Gastrocnemius medialis (tissue), 4 donors: ENCODE measurements at regions not wholly inside any gene's neighbourhood (a gene's known extent, or its start where the extent isn't known, plus 50 kb on each side); places are given as distances from the start of the nearest gene placed in this dataset.
A peak's percentile ranks its signal among the peaks of the same experiment; 100 is the strongest.

Experiments used
- ATAC-seq, 2 donors: fragments of 150-250 bp; one replicate each; pipeline ENCODE4 v1.9.1; 2016
- DNase-seq, 2 donors: peaks; one replicate each; pipeline ENCODE4 v3.0.0-alpha.2; 2019
- H3K27ac ChIP-seq, 4 donors: fragments of 200-600 bp; sonication (generic); 1 replicate in 1 of 4; 2 replicates in 3 of 4; pipeline ENCODE4 v1.5.1; 2016 to 2018; ENCODE audit warnings: mild to moderate bottlenecking in 2 of 4, moderate library complexity in 1 of 4
- H3K27me3 ChIP-seq, 3 donors: fragments of 200-600 bp; sonication (generic) in 2 of 3; 1 replicate in 1 of 3; 2 replicates in 2 of 3; pipeline versions ENCODE4 v1.5.1 to v1.6.0; 2016 to 2019; ENCODE audit warnings: mild to moderate bottlenecking in 1 of 3, moderate library complexity in 1 of 3
- H3K36me3 ChIP-seq, 2 donors: fragments of 200-600 bp; sonication (generic) in 1 of 2; one replicate each; pipeline ENCODE4 v1.5.1; 2017 to 2018
- H3K4me1 ChIP-seq, 2 donors: fragments of 200-600 bp; sonication (generic) in 1 of 2; one replicate each; pipeline ENCODE4 v1.5.1; 2016 to 2017; ENCODE audit warnings: mild to moderate bottlenecking in 2 of 2
- H3K4me3 ChIP-seq, 4 donors: fragments of 200-600 bp; sonication (generic) in 3 of 4; 1 replicate in 1 of 4; 2 replicates in 3 of 4; pipeline ENCODE4 v1.5.1; 2016 to 2019; ENCODE audit warnings: mild to moderate bottlenecking in 2 of 4
- H3K9me3 ChIP-seq, 3 donors: fragments of 200-600 bp; sonication (generic) in 2 of 3; 1 replicate in 1 of 3; 2 replicates in 2 of 3; pipeline ENCODE4 v1.5.1; 2016 to 2019
- POLR2A ChIP-seq, 2 donors: fragments of 450-650 bp; IDR thresholded peaks; one replicate each; pipeline ENCODE4 v1.6.1; 2017; ENCODE audit warnings: antibody characterized with exemption in 2 of 2, mild to moderate bottlenecking in 2 of 2, moderate library complexity in 2 of 2
- in situ Hi-C, 4 donors: fragments of 200-750 bp; cut with MboI; loops; one replicate each; pipeline versions ENCODE4 v1.15.0 to v1.8.0; 2017; ENCODE audit warnings: low sequenced_read_pairs in 4 of 4
- intact Hi-C: fragments of 100-400 bp; cut with DNase I; formaldehyde crosslinking; loops from one replicate; pipeline ENCODE4 v1.15.1; 2023; ENCODE audit warnings: low total_unique reads
- TF ChIP-seq, protein P1 (sequence below), 5 experiments: fragments of 450-650 bp in 3 of 5; fragments of 200-600 bp in 2 of 5; sonication (generic) in 2 of 5; IDR thresholded peaks in 4 of 5; conservative IDR thresholded peaks in 1 of 5; 1 replicate in 4 of 5; 2 replicates in 1 of 5; pipeline ENCODE4 v1.5.1; 2016 to 2019; ENCODE audit warnings: antibody characterized with exemption in 5 of 5, mild to moderate bottlenecking in 3 of 5, moderate library complexity in 3 of 5

DNA sequence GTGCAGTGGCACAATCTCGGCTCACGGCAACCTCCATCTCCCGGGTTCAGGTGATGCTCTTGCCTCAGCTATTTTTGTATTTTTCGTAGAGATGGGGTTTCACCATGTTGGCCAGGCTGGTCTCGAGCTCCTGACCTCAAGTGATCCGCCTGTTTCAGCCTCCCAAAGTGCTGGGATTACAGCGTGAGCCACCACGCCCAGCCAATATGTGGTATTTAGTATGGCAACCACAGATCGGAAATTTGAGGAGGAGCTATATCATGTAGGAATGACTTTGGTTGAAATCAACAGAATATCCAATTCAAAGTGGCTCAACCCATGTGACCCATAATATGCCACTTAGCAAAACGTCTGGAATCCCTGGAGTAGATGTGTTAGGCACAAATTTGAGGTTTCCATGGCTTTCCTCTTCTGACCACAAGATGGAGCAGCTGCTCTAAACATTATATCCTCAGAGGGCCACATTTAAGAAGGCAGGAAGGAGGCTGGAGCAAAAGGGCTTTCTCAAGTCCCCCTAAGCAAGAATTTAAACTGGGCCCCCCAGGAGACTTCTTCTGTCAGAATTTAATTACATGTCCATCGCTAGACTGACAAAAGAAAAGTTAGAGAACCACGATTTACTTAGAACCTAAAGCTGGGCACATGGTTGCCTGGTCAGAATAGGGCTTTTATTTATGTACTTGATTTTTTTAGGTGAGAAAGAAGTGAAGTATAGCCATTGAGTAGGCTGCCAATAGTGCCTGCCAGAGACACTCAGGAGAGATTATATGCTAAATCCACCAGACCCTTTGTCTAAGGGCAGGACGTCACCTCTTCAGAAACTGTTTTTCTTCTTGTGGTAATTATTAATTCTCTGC, 49.6 kb upstream of the ITSN2 start:
- DNase-seq, result peak; percentile 37 to 38
- no peak overlapping the region for H3K27ac ChIP-seq
- in situ Hi-C loops, result loop anchor here (5.0 to 25.0 kb wide), 4 partner anchors 377 to 727 kb away; partner anchors contain the start of genes CENPO (in 1 of the 4) and PTRHD1 (in 1 of the 4)

More for the DNA sequence above, 49.6 kb upstream of the ITSN2 start:
- TF ChIP-seq, protein P1, sequence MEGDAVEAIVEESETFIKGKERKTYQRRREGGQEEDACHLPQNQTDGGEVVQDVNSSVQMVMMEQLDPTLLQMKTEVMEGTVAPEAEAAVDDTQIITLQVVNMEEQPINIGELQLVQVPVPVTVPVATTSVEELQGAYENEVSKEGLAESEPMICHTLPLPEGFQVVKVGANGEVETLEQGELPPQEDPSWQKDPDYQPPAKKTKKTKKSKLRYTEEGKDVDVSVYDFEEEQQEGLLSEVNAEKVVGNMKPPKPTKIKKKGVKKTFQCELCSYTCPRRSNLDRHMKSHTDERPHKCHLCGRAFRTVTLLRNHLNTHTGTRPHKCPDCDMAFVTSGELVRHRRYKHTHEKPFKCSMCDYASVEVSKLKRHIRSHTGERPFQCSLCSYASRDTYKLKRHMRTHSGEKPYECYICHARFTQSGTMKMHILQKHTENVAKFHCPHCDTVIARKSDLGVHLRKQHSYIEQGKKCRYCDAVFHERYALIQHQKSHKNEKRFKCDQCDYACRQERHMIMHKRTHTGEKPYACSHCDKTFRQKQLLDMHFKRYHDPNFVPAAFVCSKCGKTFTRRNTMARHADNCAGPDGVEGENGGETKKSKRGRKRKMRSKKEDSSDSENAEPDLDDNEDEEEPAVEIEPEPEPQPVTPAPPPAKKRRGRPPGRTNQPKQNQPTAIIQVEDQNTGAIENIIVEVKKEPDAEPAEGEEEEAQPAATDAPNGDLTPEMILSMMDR (IDR thresholded peaks at IDR 0.05 in 4 of 5, conservative IDR thresholded peaks at IDR 0.05 in 1 of 5), result peak; percentile 79 to 87 (median 84)
- TF ChIP-seq POLR2A (IDR thresholded peaks at IDR 0.05), result no peak
- Histone ChIP-seq H3K9me3 (no peaks in the 10 kb centered on the region), H3K4me3 (no peak overlapping the region), H3K4me1 (peaks cover 6 to 26% of the 10 kb centered on the region in 2 donors), H3K36me3 (no peaks in the 10 kb centered on the region), H3K27me3 (no peaks in the 10 kb centered on the region)
- peak; percentile 89 to 98 for ATAC-seq
- intact Hi-C loops, result loop anchor here (1.0 to 10.0 kb wide), 3 partner anchors 417 to 567 kb away; partner anchors contain the start of gene ADCY3
